ENCODE measurements at regions not wholly inside any gene's neighbourhood (a gene's known extent, or its start where the extent isn't known, plus 50 kb on each side); places are given as distances from the start of the nearest gene placed in this dataset.

GRCh38 chr13:47241446-47241845, 344.6 kb upstream of the HTR2A start:
- TF ChIP-seq SIN3B (IDR thresholded peaks at IDR 0.05; ENCODE audit: low read length): no peak
- TF ChIP-seq ARHGAP35 (CRISPR knock-in tag; IDR thresholded peaks at IDR 0.05; ENCODE audit: borderline replicate concordance): no peak
- no peak for TF ChIP-seq GTF3A (CRISPR knock-in tag; conservative IDR thresholded peaks at IDR 0.05)
- no peak for TF ChIP-seq PITX1 (CRISPR knock-in tag; IDR thresholded peaks at IDR 0.05)
- no peak for TF ChIP-seq KLF9 (CRISPR knock-in tag; IDR thresholded peaks at IDR 0.05; ENCODE audit: low read depth)
- TF ChIP-seq ZBTB10 (CRISPR knock-in tag; IDR thresholded peaks at IDR 0.05; ENCODE audit: borderline replicate concordance): no peak
- no peak for TF ChIP-seq ZNF468 (CRISPR knock-in tag; IDR thresholded peaks at IDR 0.05)
- no peak for TF ChIP-seq SIN3A (IDR thresholded peaks at IDR 0.05; ENCODE audit: borderline replicate concordance, low read depth, low read length)
- TF ChIP-seq SOX13 (IDR thresholded peaks at IDR 0.05): no peak
- no peak for TF ChIP-seq SOX13 (CRISPR knock-in tag; conservative IDR thresholded peaks at IDR 0.05 in 1 of 2, IDR thresholded peaks at IDR 0.05 in 1 of 2)
- TF ChIP-seq ZBTB37 (CRISPR knock-in tag; IDR thresholded peaks at IDR 0.05): no peak
- TF ChIP-seq ARNTL (CRISPR knock-in tag; IDR thresholded peaks at IDR 0.05): no peak
- no peak for TF ChIP-seq ZNF788 (CRISPR knock-in tag; IDR thresholded peaks at IDR 0.05; ENCODE audit: borderline replicate concordance)
- no peak for TF ChIP-seq ATRX (CRISPR knock-in tag; IDR thresholded peaks at IDR 0.05; ENCODE audit: borderline replicate concordance)
- no peak for TF ChIP-seq IRF9 (CRISPR knock-in tag; IDR thresholded peaks at IDR 0.05; ENCODE audit: borderline replicate concordance)
- no peak for TF ChIP-seq ATF6 (CRISPR knock-in tag; conservative IDR thresholded peaks at IDR 0.05)
- no peak for TF ChIP-seq NR1H2 (CRISPR knock-in tag; IDR thresholded peaks at IDR 0.05; ENCODE audit: borderline replicate concordance, low read depth)
- no peak for TF ChIP-seq ZNF768 (CRISPR knock-in tag; IDR thresholded peaks at IDR 0.05)
- no peak for TF ChIP-seq NONO (IDR thresholded peaks at IDR 0.05)
- no peak for TF ChIP-seq NONO (CRISPR knock-in tag; conservative IDR thresholded peaks at IDR 0.05)
- TF ChIP-seq PHB2 (IDR thresholded peaks at IDR 0.05; ENCODE audit: partially characterized antibody): no peak
- Histone ChIP-seq H3K27ac (ENCODE audit: extremely low read length, insufficient read depth, low read length) (no peak overlapping the region), H3K9ac (ENCODE audit: insufficient read depth, low read depth, low read length) (no peak overlapping the region), H3K4me3 (replicated peaks in 1 of 3; ENCODE audit: insufficient read depth in 1 of 3, low read depth in 2 of 3, low read length in 3 of 3) (no peak overlapping the region), H3K36me3 (replicated peaks in 1 of 2; ENCODE audit: control insufficient read depth in 1 of 2, insufficient read depth in 2 of 2, low read length in 2 of 2) (no peaks in the 10 kb centered on the region), H3K9me3 (ENCODE audit: low read length) (no peaks in the 10 kb centered on the region), H4K20me1 (ENCODE audit: insufficient read depth, low read length) (no peaks in the 10 kb centered on the region), H3K4me1 (ENCODE audit: insufficient read depth, low read length) (no peaks in the 10 kb centered on the region), H2AFZ (ENCODE audit: low read length) (no peak overlapping the region), H3K4me2 (ENCODE audit: low read depth, low read length) (no peak overlapping the region), H3K27me3 (ENCODE audit: control insufficient read depth in 1 of 2, insufficient read depth in 2 of 2, low read length in 2 of 2) (no peaks in the 10 kb centered on the region), H3K79me2 (ENCODE audit: insufficient read depth, low read length) (no peaks in the 10 kb centered on the region)
- ChIA-PET CTCF (ENCODE audit: low intra/inter-chr PET ratio, low total read pairs) (no interaction called here), POLR2A (no interaction called here)
- intact Hi-C loops (cut with micrococcal nuclease; ENCODE audit: unreplicated experiment): no loop called here
- in situ Hi-C loops (cut with HindIII; ENCODE audit: extremely low pct_ligation_motif_present, low pct_unique_long_range_greater_than_20kb): no loop called here
- ATAC-seq (peak; percentile 38; the same call in 2 of the 3 replicates), DNase-seq (ENCODE audit: low spot score) (no peak), FAIRE-seq (no peak)
- BruUV-seq (replicated peaks): no TSS peak
- WGBS (ENCODE audit: low lambda C conversion rate): 21% methylated on average over 7 of the region's 7 CpGs

All from HepG2 (cell line).